Eye (tissue), 1 donor: ENCODE measurements at regions not wholly inside any gene's neighbourhood (a gene's known extent, or its start where the extent isn't known, plus 50 kb on each side); places are given as distances from the start of the nearest gene placed in this dataset.
"Not testable (repeated sequence)": the region's sequence is repeated elsewhere in the genome, so short reads cannot be mapped to it uniquely, and the experiment has no call there.

ENCODE experiments used
- DNase-seq: peaks from one replicate; pipeline ENCODE4 v3.0.0-alpha.2; 2015

DNA sequence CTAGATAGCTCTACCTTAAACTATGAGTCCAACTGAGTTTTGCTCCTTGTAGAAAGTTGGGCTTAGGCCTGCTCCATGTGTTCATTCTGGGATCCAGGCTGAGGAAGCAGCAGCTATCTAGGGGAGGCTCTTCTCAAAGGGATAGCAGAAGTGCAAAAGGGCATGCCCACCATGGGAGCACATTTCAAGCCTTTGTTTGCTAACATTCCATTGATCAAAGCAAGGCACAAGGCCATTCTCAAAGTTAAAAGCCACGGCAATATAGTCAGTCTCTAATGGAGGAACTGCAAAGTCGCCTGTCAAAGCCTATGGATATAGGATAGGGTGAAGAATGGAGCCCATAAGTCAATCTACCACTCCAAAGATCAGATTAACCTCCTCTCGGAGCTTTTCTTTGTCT, 488.1 kb upstream of the ARX start:
- no peak for DNase-seq

DNA sequence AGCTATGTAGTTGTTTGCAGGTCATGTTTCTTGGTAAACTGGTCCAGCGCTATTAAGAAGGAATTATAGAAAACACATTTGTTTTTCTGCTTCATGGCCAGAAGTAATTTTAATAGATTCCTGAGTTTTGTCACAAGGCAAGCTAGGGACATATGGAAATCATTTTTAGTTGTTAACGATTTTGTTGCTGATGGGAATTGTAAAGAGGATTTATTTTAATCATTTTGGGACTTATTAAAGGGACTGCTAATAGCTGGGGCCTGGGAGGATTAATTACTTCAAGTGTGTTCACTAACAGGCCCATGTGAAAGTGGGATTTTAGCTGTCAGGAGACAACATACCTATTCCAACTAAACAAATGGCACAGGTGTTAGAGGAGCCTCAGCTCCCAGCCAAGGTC, 492.0 kb upstream of the ARX start:
- no peak for DNase-seq

DNA sequence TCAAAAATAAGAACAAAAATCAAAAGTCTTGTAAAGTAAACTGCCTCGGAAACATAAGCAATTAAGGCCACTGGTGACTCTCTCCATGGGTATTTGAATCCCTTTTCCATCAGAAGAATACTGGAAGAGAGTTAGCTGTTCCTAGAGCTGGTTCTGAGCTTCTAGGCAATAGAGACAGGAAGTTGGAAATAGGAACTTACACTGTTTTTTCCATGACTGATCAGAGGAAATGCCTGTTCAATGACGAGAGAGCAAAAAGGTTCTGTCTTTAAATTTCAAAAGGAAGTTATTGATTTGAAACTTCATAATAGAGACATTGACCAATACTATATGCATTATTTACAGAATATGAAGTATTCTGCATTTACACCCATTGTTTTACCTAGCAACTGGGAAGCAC, 503.5 kb upstream of the ARX start:
- no peak for DNase-seq

DNA sequence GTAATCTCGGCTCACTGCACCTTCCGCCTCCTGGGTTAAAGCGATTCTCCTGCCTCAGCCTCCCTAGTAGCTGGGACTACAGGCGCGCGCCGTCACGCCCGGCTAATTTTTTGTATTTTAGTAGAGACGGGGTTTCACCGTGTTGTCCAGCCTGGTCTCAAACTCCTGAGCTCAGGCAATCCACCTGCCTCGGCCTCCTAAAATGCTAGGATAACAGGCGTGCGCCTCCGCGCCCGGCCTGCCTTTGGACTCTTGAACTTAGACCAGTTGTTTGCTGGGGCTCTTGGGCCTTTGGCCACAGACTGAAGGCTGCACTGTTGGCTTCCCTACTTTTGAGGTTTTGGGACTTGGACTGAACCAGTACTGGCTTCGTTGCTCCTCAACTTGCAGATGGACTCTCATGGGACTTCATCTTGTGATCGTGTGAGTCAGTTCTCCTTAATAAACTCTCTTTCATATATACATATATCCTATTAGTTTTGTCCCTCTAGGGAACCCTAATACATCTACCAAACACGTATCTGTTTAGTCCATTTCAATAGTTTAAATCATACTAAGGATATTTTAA, 506.8 kb upstream of the ARX start:
- not testable (repeated sequence) for DNase-seq

DNA sequence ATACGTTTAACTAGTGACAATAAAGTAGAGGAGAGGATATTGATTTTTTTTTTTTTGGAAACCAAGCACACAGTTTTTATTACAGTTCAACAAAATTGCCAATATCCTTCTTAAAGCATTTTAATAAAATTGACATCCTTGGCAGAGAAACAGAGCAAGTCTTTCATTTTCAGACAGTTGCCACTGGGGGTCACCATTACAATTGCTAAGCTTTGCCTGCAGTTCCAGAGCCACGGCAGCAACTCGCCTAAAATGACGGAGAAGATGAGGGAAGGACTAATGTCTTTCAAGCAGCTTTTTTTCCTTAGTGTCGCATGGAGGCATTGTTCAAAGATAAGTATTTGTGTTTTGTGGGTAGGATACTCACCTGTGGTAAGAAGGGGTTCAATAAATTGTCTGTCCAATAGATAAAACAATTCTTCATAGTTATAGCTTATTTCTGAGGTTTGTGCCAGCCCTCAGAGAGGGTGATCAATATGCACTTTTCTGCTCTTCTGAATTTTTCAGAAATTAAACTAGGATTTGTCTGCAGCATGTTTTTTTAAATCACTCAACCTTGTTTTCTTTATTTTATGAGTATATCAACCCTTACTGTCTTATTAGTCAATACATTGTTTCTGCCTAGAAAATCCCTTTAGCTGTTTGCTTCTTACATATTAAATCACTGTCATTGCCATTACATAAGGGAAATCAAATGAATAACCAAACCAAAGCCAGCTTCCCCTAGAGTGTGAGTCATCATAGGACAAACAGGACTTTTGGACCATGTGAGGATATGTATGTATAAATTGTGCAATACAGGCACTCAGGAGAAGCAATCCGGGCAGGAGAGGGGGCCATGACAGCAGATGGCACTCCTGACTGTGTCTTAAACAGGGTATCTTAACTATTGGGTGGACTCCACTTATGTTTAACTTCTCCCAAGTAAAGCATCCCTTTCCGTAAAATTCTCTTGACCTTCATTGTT, 508.1 kb upstream of the ARX start:
- peak; percentile 75 for DNase-seq

DNA sequence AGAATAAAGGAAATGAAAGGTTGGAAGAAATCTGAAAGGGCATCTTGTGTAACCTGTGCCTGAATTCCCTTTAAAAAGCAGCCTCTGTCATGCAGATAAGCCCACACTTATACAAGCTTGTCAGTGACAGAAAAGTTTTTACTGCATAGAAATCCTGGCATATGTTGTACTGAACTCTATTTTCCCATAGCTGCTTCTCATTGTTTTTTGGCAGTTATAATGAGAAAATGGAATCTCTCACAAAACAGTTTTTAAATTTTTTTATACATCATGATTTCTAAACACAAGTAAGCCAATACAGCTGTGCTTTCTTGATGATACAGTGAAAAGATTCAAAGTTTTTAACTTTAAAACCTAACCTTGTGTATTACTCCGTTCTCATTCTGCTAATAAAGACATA, 511.4 kb upstream of the ARX start:
- DNase-seq = no peak

DNA sequence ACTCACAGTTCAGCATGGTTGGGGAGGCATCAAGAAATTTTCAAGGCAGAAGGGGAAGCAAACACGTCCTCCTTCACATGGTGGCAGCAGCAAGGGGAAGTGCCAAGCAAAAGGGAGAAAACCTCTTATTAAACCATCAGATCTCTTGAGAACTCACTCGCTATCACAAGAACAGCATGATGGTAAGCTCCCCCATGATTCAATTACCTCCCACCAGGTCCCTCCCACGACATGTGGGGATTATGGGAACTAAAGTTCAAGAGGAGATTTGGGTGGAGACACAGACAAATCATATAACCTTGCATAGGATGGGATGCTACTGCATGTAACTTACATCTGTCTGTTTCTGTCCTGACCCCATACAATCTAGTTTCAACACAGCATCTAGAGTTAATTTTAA, 511.8 kb upstream of the ARX start:
- DNase-seq = no peak

DNA sequence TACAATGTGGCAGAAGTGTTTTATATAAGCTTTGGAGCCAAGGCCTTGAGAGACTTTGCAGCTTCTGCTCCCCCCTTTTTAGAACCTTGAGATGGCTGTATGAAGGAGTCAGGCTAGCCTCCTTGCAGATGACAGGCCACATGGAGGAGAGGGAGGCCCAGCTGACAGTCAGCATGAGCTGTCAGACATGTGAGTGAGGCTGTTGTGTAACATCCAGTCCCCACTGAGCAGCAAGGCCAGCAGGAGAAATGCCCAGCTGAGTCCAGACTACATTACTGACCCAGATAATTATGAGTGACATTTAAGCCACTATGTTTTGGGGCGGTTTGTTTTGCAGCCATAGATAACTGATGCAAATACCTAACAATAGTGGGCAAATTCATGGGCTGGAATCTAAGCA, 515.3 kb upstream of the ARX start:
- DNase-seq = peak; percentile 21

DNA sequence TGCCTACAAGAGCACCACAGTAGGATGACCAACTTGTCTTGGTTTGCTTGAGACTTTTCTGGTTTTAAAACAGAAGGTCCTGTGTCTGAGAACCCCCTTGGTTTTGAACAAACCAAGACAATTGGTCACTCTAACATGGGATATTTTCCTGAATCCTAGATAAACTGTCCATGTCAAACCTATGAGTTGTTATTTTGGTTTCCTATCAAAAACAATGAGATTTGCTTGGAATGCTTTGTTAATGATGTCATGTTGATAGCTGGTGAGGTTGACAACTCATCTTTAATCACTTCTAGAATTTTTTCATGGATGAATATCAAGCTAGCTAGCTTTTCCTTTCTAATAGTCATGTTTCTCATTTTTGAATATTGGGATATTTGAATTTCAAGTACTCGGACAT, 518.3 kb upstream of the ARX start:
- DNase-seq = no peak

DNA sequence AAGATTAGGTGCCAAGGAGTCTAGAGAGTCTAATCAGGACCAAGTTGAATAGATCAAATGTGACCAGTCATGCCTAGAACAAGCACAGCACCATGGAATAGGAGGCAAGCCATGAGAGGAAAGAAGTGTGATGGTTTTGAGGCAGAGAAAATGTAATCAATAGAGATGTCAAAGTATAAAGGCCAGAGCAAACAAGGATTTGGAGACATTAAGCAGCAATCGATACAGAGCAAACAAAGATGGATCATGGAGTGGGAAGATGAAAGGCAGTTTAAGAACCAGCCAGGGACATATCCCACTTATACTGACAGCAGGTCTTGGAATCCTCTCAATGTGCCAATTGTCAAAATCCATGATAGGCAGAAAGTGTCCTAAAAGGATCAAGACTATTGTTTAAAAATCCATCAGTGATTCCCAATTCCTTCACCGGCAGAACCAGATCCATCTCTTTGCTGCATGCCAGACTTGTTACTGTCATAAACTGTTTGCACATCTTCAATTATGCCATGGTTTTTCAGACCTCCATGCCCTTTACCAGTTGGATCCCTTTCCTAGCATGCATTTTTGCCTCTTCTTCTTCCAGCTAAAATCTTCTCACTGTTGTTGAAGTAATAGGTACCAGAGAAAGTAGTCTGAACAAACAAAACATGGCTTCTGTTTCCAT, 520.7 kb upstream of the ARX start:
- DNase-seq = no peak

DNA sequence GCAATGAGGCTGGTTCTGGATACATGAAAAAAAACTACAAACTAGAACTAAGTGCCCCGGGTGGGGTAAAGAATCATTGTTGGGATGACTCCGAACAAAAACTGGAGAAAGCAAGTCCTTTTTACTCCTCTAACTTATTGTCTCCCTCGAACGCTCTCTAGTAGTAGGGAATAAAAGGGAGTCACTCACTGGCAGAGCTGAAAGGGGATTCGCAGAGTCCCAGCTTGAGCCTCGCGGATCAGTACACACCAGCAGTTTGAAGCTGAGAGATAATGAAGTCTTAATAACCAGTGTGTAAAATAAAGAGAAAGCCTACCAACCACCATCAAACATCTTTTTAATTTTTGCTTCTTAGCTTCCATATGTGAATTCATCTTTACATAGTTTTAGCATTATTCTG, 521.9 kb upstream of the ARX start:
- peak; percentile 33 for DNase-seq

DNA sequence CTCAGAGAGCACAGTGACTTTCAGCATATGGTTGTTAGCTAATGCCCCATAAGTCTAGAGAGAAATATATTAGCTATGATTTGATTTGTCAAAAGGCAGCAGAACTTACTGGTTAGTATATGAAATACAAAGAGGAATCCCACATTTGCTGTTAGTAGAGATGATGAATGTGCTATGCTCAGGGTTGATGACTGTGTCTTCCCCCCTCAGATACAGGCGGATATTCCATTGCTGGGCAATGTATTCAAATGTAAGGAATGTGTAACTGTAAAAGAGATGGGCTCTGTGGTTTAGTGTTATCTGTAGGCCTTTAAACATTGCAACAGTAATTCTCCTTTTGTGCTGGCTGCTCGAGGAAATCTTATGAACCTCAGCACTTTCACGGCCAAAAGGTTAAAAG, 528.9 kb upstream of the ARX start:
- DNase-seq = no peak

DNA sequence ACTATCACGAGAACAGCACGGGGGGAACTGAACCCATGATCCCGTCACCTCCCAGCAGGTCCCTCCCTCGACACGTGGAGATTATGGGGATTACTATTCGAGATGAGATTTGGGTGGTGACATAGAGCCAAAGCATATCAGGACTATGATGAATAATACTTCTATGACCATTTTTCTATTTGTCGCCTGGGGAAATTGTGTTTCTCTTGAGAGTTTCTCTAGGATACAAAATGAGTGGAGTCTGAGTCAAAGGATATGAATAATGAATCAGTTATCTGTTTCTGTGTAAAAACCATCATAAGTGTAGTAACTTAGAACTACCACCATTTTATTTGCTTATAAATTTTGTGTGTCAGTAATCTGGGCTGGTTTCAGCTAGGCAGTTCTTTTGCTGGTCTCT, 533.0 kb upstream of the ARX start:
- DNase-seq = no peak

DNA sequence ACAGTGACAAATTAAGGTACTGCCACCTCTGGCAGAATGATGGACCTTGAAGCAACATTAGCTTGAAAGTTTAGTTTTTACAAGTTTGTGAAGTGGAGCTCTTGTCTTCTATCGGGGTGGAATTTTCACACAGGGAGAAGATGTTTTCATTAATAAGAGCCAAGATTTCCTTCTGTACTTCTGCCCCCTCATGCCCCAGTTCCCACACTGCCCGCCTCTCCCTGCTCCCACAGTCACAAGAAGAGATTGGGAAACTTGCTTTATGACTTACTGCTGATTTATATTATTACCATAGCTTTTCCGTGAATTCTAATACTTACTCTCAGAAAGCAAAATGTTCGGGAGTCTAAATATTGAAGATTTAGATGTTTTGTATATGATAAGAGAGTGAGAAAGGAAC, 539.8 kb upstream of the ARX start:
- no peak for DNase-seq

DNA sequence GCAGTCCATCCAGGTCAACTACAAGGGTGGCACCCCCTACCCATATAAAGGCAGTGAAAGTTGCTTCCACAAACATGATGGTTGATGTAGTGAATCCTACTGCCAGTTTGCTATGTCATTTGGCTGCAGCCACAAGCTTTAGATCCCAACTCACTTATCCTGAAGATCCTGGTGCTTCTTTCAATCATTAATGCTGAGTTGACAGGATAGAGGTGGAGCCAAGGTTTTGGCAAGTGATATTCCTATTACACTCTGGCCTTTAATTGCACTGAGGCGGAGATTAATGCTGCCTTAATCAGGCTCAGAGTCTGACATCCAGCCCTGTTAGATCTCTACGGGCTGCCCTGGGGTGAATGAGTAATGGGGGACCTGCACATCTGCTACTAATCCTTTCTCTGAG, 542.4 kb upstream of the ARX start:
- DNase-seq = no peak

DNA sequence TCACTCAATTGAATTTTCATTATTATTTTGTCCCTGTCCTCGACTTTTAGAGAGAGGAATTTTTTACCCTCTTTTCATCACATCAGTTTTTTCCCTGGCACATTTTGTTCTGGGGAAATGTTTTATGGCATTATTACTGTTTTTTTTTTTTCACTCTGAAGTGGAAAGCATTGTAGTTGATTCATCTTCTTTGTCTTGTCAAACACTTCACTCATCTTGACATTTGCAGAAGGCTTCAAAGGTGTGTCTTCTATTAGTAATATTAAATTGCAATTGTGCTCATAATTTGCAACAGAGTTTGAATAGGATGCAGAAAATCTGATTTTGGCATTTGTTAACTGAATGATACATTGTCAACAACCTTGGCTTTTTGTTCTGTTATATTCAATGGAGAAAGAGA, 545.4 kb upstream of the ARX start:
- DNase-seq = no peak

DNA sequence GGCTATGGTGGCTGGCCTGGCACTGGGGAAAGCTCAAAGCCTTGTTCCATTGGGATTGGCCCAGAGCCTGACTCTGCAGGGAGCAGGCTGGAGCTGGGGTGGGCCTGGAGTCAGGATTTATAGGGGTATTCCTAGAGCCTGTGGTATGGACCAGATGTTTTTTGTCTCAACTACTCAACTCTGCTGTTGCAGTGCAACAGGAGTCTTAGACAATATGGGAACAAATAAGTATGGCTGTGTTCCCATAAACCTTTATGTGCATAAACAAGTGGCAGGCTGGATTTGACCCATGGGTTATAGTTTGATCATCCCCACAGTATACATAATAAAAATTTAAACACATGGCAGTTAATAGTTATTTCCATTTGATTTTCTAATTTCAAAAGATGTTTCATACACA, 557.9 kb upstream of the ARX start:
- DNase-seq = no peak

DNA sequence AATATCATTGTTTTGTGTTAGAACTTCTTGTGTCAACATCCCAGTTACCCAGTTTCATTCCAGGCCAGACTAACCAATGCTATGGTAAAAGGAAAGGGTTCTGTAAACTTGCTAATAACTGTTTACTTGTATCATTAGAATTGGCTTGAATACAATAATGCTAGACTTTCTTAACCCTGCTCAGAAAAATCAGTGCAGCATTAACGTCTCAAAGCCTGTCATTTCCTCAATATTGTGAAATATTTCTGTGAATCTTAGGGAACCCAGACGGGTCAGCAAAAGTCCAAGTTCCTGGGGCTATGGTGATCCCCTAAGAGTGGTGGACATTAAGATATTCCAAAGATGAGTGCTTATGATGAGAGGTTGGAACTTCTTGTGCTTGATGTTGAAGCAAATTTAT, 541.2 kb upstream of the MAGEB18 start:
- no peak for DNase-seq

DNA sequence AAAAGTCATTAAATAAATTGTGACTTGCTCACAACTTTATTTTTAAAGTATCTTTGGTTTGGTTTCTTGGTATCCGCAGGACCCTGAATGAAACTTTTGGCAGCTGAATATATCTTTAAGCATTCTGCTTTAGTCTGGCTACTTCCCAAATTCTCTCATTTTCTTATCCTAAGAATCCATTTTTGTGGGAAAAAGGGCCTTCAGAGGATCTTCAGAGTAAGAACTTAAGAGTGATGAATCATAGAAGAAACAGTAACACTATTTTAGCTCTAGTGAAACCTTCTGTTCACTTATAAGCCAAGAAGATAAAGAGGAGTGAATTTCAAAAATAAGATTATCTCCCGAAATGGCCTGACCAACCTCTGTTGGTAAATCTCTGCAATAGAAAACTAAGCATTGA, 540.6 kb upstream of the MAGEB18 start:
- no peak for DNase-seq

DNA sequence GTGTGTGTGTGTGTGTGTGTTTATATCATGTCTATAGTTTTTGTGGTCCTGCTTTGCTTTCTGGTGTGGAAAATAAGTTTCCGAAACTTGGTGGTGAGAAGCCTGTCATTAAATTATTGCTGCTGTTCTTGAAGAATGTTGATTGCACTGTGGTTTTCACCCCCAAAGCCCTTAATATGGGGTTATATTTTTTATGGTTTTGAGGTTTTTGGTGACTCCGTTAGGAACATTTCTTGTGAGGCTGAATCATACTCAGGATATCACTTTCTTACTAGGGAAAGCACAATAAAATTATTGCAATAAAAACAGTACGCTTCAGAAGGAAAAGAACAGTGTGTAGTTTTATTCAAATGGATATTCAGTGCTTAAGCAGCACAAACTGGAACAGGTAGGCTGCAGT, 539.1 kb upstream of the MAGEB18 start:
- no peak for DNase-seq

DNA sequence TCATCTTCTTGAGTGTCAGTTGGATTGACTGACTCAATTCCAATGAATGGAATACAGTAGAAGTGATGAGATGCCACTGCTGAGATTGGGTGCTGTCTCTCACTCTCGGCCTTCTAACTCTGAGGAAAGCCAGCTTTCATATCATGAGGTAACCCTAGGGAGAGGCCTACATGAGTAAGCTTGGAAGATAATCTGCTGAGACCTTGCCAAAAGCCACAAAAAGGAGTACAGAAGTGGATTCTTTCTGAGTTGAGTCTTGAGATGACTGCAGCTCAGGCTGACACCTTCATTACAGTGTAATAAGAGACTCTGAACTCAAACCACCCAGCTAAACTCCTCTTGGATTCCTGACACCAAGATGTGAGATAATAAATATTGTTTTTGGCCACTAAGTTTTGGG, 537.4 kb upstream of the MAGEB18 start:
- no peak for DNase-seq

DNA sequence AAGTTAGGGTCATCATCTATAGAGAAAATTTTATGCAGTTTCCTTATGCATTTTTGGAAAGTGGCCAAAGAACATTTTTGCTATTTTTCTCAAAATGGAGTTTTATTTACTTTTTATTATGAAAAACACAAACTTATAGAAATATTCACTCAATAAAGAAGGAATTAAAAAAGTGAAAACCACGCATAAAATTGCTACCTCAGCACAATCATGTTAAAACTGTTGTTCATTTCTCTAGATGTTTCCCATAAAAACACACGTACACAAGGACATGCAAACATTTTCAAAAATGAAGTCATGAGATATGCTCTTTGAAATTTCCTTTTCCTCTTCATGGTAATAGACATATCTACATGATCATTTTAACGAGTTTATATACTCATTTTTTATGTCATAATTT, 536.8 kb upstream of the MAGEB18 start:
- no peak for DNase-seq

DNA sequence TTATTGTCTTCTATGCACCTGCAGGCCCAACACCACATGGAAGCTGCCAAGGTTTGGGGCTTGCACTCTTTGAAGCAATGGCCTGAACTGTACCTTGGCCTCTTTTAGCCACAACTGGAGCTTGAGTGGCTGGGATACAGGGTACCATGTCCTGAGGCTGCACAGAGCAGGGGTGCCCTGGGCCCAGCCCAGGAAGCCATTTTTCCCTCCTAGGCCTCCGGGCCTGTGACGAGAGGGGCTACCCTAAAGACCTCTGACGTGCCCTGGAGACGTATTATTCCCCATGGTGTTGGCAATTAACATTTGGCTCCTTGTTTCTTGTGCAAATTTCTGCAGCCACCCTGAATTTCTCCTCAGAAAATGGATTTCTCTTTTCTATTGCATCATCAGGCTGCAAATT, 519.9 kb upstream of the MAGEB18 start:
- DNase-seq = no peak

DNA sequence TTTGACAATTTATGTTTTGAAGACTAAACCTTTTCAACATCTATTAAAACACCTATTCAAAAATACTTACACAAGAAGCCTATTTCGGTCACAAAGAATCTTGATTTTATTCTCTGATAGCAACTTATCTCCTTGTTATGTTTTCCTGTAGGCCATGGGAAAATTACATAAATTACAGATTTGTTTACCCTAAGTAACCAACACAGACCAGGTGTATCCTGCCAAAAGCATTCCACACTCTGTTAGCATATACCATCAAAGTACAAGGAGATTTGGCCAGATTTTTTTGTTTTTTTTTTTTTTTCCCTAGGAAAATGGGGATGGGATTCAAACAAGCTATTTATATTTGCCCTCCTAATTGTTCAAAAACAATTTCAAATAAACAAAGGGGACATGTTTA, 497.9 kb upstream of the MAGEB18 start:
- DNase-seq = no peak
